NCI-H510A treated with DMSO at 0.1 percent for 48 hours (cell line): ENCODE measurements at regions not wholly inside any gene's neighbourhood (a gene's known extent, or its start where the extent isn't known, plus 50 kb on each side); places are given as distances from the start of the nearest gene placed in this dataset.
A peak's percentile ranks its signal among the peaks of the same experiment; 100 is the strongest.
"Not testable (repeated sequence)": the region's sequence is repeated elsewhere in the genome, so short reads cannot be mapped to it uniquely, and the experiment has no call there.

Experiments used
- DNase-seq: peaks from one replicate; lab custom pipeline; 2025; lab: John Stamatoyannopoulos, UW

- DNase-seq: peak; percentile 66
Observed at GRCh38 chr1:121519042-121519755, 334.4 kb downstream of the SRGAP2C start.

GRCh38 chr1:121519756-121520286 is 335.0 kb downstream of the SRGAP2C start:
- DNase-seq: not testable (repeated sequence)

- peak; percentile 61 for DNase-seq
Observed at GRCh38 chr1:121522061-121522759, 337.4 kb downstream of the SRGAP2C start.

- DNase-seq: not testable (repeated sequence)
Observed at GRCh38 chr1:121523112-121523511, 338.3 kb downstream of the SRGAP2C start.

GRCh38 chr1:121525355-121525754 is 340.6 kb downstream of the SRGAP2C start:
- no peak for DNase-seq

- DNase-seq: not testable (repeated sequence)
Observed at GRCh38 chr1:121528958-121529357, 344.2 kb downstream of the SRGAP2C start.

- not testable (repeated sequence) for DNase-seq
Observed at GRCh38 chr1:121530026-121530425, 345.3 kb downstream of the SRGAP2C start.

- not testable (repeated sequence) for DNase-seq
Observed at GRCh38 chr1:121531747-121532146, 347.0 kb downstream of the SRGAP2C start.

GRCh38 chr1:121538148-121538547 is 353.4 kb downstream of the SRGAP2C start:
- not testable (repeated sequence) for DNase-seq

GRCh38 chr1:121538943-121539575 is 354.3 kb downstream of the SRGAP2C start:
- DNase-seq: no peak

- not testable (repeated sequence) for DNase-seq
Observed at GRCh38 chr1:121543988-121544387, 359.2 kb downstream of the SRGAP2C start.

GRCh38 chr1:121544500-121544899 is 359.7 kb downstream of the SRGAP2C start:
- DNase-seq: no peak

GRCh38 chr1:121545899-121546298 is 361.1 kb downstream of the SRGAP2C start:
- not testable (repeated sequence) for DNase-seq

- no peak for DNase-seq
Observed at GRCh38 chr1:121546830-121547591, 362.2 kb downstream of the SRGAP2C start.

GRCh38 chr1:121547726-121548125 is 363.0 kb downstream of the SRGAP2C start:
- not testable (repeated sequence) for DNase-seq

GRCh38 chr1:121550817-121551216 is 366.0 kb downstream of the SRGAP2C start:
- DNase-seq: not testable (repeated sequence)

GRCh38 chr1:121551491-121551890 is 366.7 kb downstream of the SRGAP2C start:
- DNase-seq: not testable (repeated sequence)

GRCh38 chr1:121556560-121556959 is 371.8 kb downstream of the SRGAP2C start:
- DNase-seq: not testable (repeated sequence)

- not testable (repeated sequence) for DNase-seq
Observed at GRCh38 chr1:121558034-121558433, 373.3 kb downstream of the SRGAP2C start.

- no peak for DNase-seq
Observed at GRCh38 chr1:121558514-121558913, 373.7 kb downstream of the SRGAP2C start.

- DNase-seq: no peak
Observed at GRCh38 chr1:121566346-121566745, 381.6 kb downstream of the SRGAP2C start.

GRCh38 chr1:121569428-121569827 is 384.7 kb downstream of the SRGAP2C start:
- no peak for DNase-seq
